Endothelial cell of umbilical vein (primary cell): ENCODE measurements at regions not wholly inside any gene's neighbourhood (a gene's known extent, or its start where the extent isn't known, plus 50 kb on each side); places are given as distances from the start of the nearest gene placed in this dataset.
"Not testable (repeated sequence)": the region's sequence is repeated elsewhere in the genome, so short reads cannot be mapped to it uniquely, and the experiment has no call there.

Source experiments
- BruUV-seq: library from RNA; stranded (reverse); fragments of 400-500 nt; replicated peaks from 2 replicates; lab custom pipeline; 2021; lab: Mats Ljungman, UMichigan
- CTCF ChIA-PET: fragments of 300-600, 350-600 bp; sonication (Branson Sonifier 250); formaldehyde crosslinking; loops from one replicate; lab custom pipeline; 2021; ENCODE audit warnings: antibody characterized with exemption, inconsistent platforms; lab: Charles Lee
- POLR2A ChIA-PET: fragments of 300-600, 350-600 bp; sonication (Branson Sonifier 250); formaldehyde crosslinking; loops from one replicate; lab custom pipeline; 2021; ENCODE audit warnings: antibody characterized with exemption, inconsistent platforms; lab: Charles Lee
- DNase-seq: peaks from one replicate; pipeline ENCODE4 v3.0.0-alpha.2; 2011; ENCODE audit warnings: low read depth, low spot score
- FAIRE-seq: peaks from 2 replicates; lab custom pipeline; 2011; peaks lifted over from hg19 to GRCh38; lab: Jason Lieb, UNC
- H2AFZ ChIP-seq: 2 replicates; pipeline ENCODE4 v1.6.0; 2012; ENCODE audit warnings: low read depth, low read length, control low read depth, inconsistent platforms
- H3K27ac ChIP-seq: 2 replicates; pipeline ENCODE4 v1.5.1; 2011; ENCODE audit warnings: low read depth, mild to moderate bottlenecking, control low read depth, low read length, moderate library complexity; ENCODE audit not compliant: insufficient read depth
- H3K27me3 ChIP-seq, 2 experiments: 2 replicates each; pipeline versions ENCODE4 v1.6.0 to v1.6.1; 2011; ENCODE audit warnings: low read length in 2 of 2, mixed read lengths in 1 of 2; ENCODE audit not compliant: control insufficient read depth in 2 of 2, insufficient read depth in 2 of 2
- H3K36me3 ChIP-seq, 2 experiments: 2 replicates in 1 of 2; 3 replicates in 1 of 2; pipeline ENCODE4 v1.5.1; 2011; ENCODE audit warnings: low read length in 2 of 2, mild to moderate bottlenecking in 1 of 2, moderate library complexity in 1 of 2; ENCODE audit not compliant: control insufficient read depth in 2 of 2, insufficient read depth in 2 of 2; ENCODE audit errors: extremely low read depth in 1 of 2
- H3K4me1 ChIP-seq: 3 replicates; pipeline ENCODE4 v1.5.1; 2011; ENCODE audit warnings: mild to moderate bottlenecking, low read length; ENCODE audit not compliant: control insufficient read depth, insufficient read depth; ENCODE audit errors: extremely low read depth
- H3K4me2 ChIP-seq: 2 replicates; pipeline ENCODE4 v1.6.1; 2011; ENCODE audit warnings: low read length, control low read depth, mixed read lengths; ENCODE audit not compliant: insufficient read depth
- H3K4me3 ChIP-seq, 3 experiments: fragments of 200-600 bp in 1 of 3; sonication (generic), shearing (Covaris generic) in 1 of 3; replicated peaks in 1 of 3; 2 replicates each; pipeline ENCODE4 v1.5.1; 2011 to 2016; ENCODE audit warnings: control low read depth in 3 of 3, low read length in 3 of 3, mild to moderate bottlenecking in 2 of 3, inconsistent platforms in 1 of 3, low read depth in 1 of 3, moderate library complexity in 1 of 3; ENCODE audit not compliant: insufficient read depth in 1 of 3
- H3K79me2 ChIP-seq: 2 replicates; pipeline ENCODE4 v1.6.0; 2012; ENCODE audit warnings: low read length, inconsistent platforms; ENCODE audit not compliant: control insufficient read depth, insufficient read depth
- H3K9ac ChIP-seq: replicated peaks from 2 replicates; pipeline ENCODE3; 2011; ENCODE audit warnings: low read length, control low read depth; ENCODE audit not compliant: insufficient read depth; ENCODE audit errors: extremely low read depth
- H3K9me1 ChIP-seq: replicated peaks from 3 replicates; pipeline ENCODE4 v1.6.0; 2011; ENCODE audit warnings: mild to moderate bottlenecking, low read length; ENCODE audit not compliant: control insufficient read depth, insufficient read depth; ENCODE audit errors: extremely low read depth
- H3K9me3 ChIP-seq: replicated peaks from 2 replicates; pipeline ENCODE4 v1.5.1; 2012; ENCODE audit warnings: low read length, inconsistent platforms; ENCODE audit not compliant: control insufficient read depth, insufficient read depth
- H4K20me1 ChIP-seq: replicated peaks from 2 replicates; pipeline ENCODE3; 2011; ENCODE audit warnings: mild to moderate bottlenecking, low read length; ENCODE audit not compliant: control insufficient read depth, insufficient read depth; ENCODE audit errors: extremely low read depth
- CTCF ChIP-seq, 2 donors: IDR thresholded peaks; 1 replicate in 1 of 2; 2 replicates in 1 of 2; pipeline ENCODE4 v1.5.1; 2011; ENCODE audit warnings: low read length in 2 of 2, mild to moderate bottlenecking in 2 of 2, moderate library complexity in 2 of 2, control low read depth in 1 of 2, inconsistent platforms in 1 of 2, low read depth in 1 of 2; ENCODE audit not compliant: insufficient read depth in 1 of 2; ENCODE audit errors: extremely low read depth in 1 of 2
- EZH2 ChIP-seq: IDR thresholded peaks from 2 replicates; pipeline ENCODE4 v1.6.1; 2012; ENCODE audit warnings: borderline replicate concordance, low read depth, mild to moderate bottlenecking, moderate library complexity, low read length, inconsistent platforms; ENCODE audit not compliant: severe bottlenecking
- FOS ChIP-seq: IDR thresholded peaks from 2 replicates; pipeline ENCODE4 v1.6.1; 2011; ENCODE audit warnings: mild to moderate bottlenecking, low read length, moderate library complexity, borderline replicate concordance; ENCODE audit not compliant: insufficient read depth
- GATA2 ChIP-seq: IDR thresholded peaks from 2 replicates; pipeline ENCODE4 v1.7.0; 2011; ENCODE audit warnings: low read depth, mild to moderate bottlenecking, moderate library complexity, mixed read lengths, low read length; ENCODE audit not compliant: insufficient read length, insufficient read depth
- JUN ChIP-seq: IDR thresholded peaks from 2 replicates; pipeline ENCODE4 v1.6.1; 2011; ENCODE audit warnings: borderline replicate concordance, low read depth; ENCODE audit not compliant: insufficient read length, insufficient read depth
- MAX ChIP-seq: IDR thresholded peaks from 2 replicates; pipeline ENCODE4 v1.6.1; 2011; ENCODE audit not compliant: insufficient read depth, insufficient read length
- MYC ChIP-seq: IDR thresholded peaks from one replicate; pipeline ENCODE4 v1.6.1; 2011; ENCODE audit warnings: mild to moderate bottlenecking, low read depth, low read length
- POLR2A ChIP-seq: IDR thresholded peaks from 2 replicates; pipeline ENCODE4 v1.6.1; 2012; ENCODE audit warnings: low read depth, mild to moderate bottlenecking, control low read depth, low read length
- POLR2AphosphoS5 ChIP-seq: IDR thresholded peaks from 2 replicates; pipeline ENCODE4 v1.6.1; 2012; ENCODE audit warnings: low read depth, mild to moderate bottlenecking, control low read depth, low read length, moderate library complexity; ENCODE audit not compliant: insufficient read depth
- dilution Hi-C: fragments of 300-500 bp; cut with MboI; formaldehyde crosslinking; loops from one replicate; pipeline ENCODE4 v1.15.0; 2019; ENCODE audit warnings: low sequenced_read_pairs; ENCODE audit not compliant: extremely low pct_ligation_motif_present
- intact Hi-C: fragments of 100-400 bp; cut with micrococcal nuclease; formaldehyde crosslinking; loops from one replicate; pipeline ENCODE4 v1.10.0; 2022

- peaks cover 10% of the 10 kb centered on the region for H3K4me1 ChIP-seq
These were observed 242.4 kb downstream of the SKIDA1 start for GRCh38 chr10:21283053-21283452.

GRCh38 chr10:21281765-21282484, 243.6 kb downstream of the SKIDA1 start:
- dilution Hi-C loops = no loop called here
- H3K27me3 ChIP-seq = no peaks in the 10 kb centered on the region
- no peaks in the 10 kb centered on the region for H3K79me2 ChIP-seq
- CTCF ChIA-PET = interaction anchor here (1.0 to 6.0 kb wide), 2 partner anchors 212 kb away, joined by 3 to 125 read pairs; no protein-coding TSS in a partner anchor
- no peak overlapping the region for H3K4me2 ChIP-seq
- H3K27ac ChIP-seq = no peak overlapping the region
- DNase-seq (no peak), FAIRE-seq (no peak)
- H3K4me1 ChIP-seq = peaks cover 10% of the 10 kb centered on the region
- no peaks in the 10 kb centered on the region for H4K20me1 ChIP-seq
- H3K9me3 ChIP-seq = no peaks in the 10 kb centered on the region
- POLR2A ChIA-PET = no interaction called here
- TF ChIP-seq MYC = no peak
- TF ChIP-seq JUN = no peak
- no peak for TF ChIP-seq GATA2
- TF ChIP-seq POLR2A = no peak
- no peak for TF ChIP-seq EZH2
- TF ChIP-seq FOS = no peak
- TF ChIP-seq CTCF (IDR thresholded peaks at IDR 0.05; ENCODE audit: extremely low read depth in 1 of 2, insufficient read depth in 1 of 2, low read depth in 1 of 2, low read length in 2 of 2) = no peak
- no peak for TF ChIP-seq POLR2AphosphoS5
- no peak for TF ChIP-seq MAX
- H3K9me1 ChIP-seq = no peaks in the 10 kb centered on the region
- H3K4me3 ChIP-seq = no peak overlapping the region
- no peak overlapping the region for H3K9ac ChIP-seq
- no TSS peak for BruUV-seq
- H2AFZ ChIP-seq = no peak overlapping the region
- no peaks in the 10 kb centered on the region for H3K36me3 ChIP-seq
- intact Hi-C loops = no loop called here

More at GRCh38 chr10:21283053-21283452, 242.4 kb downstream of the SKIDA1 start:
- FAIRE-seq, BruUV-seq, DNase-seq, H3K9me1 ChIP-seq, POLR2A ChIA-PET, H4K20me1 ChIP-seq, H3K4me2 ChIP-seq, H3K79me2 ChIP-seq, H3K4me3 ChIP-seq, H3K36me3 ChIP-seq, dilution Hi-C loops, H3K27ac ChIP-seq, H3K9me3 ChIP-seq, H3K27me3 ChIP-seq, H2AFZ ChIP-seq, intact Hi-C loops, H3K9ac ChIP-seq: not testable (repeated sequence)
- CTCF ChIA-PET = interaction anchor here (1.0 kb wide), 1 partner anchor 211 kb away, joined by 3 read pairs; no protein-coding TSS in a partner anchor
